ENCODE measurements at regions not wholly inside any gene's neighbourhood (a gene's known extent, or its start where the extent isn't known, plus 50 kb on each side); places are given as distances from the start of the nearest gene placed in this dataset.

DNA sequence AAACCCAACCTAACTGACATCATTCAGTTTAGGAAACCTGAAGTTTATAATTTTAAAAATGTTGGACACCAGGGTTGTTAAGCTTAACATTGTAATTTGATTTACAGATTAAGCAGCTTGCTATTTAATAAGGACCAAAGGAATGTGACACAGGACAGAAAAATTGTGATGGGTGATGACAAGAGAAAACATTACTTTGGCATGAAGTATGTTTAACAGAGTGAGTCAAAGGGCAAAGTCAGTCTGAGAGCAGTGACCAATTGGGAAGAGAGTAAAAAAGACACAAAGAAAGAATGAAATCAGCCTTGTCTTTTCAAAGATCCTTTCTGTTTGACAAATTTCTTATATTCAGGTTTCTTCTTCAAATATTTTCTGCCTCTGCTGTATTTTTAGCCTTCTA, 1301.6 kb downstream of the SI start:
- no peak for TF ChIP-seq JUND (IDR thresholded peaks at IDR 0.05)
- TF ChIP-seq, protein P1, sequence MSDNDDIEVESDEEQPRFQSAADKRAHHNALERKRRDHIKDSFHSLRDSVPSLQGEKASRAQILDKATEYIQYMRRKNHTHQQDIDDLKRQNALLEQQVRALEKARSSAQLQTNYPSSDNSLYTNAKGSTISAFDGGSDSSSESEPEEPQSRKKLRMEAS (IDR thresholded peaks at IDR 0.05), result no peak
- no peak for TF ChIP-seq TCF7L2 (IDR thresholded peaks at IDR 0.05; ENCODE audit: borderline replicate concordance, extremely low read depth, insufficient read depth, insufficient read length)
- TF ChIP-seq SRF (IDR thresholded peaks at IDR 0.05; ENCODE audit: low read depth), result no peak
- no peak for TF ChIP-seq CBX3 (IDR thresholded peaks at IDR 0.05; ENCODE audit: low read depth)
- TF ChIP-seq CEBPB (IDR thresholded peaks at IDR 0.05; ENCODE audit: low read depth), result no peak
- TF ChIP-seq ELF1 (IDR thresholded peaks at IDR 0.05; ENCODE audit: borderline replicate concordance, low read depth), result no peak
- TF ChIP-seq EGR1 (IDR thresholded peaks at IDR 0.05; ENCODE audit: low read depth), result no peak
- no peak overlapping the region for H3K4me3 ChIP-seq (replicated peaks in 1 of 2; ENCODE audit: low read depth in 1 of 2, low read length in 2 of 2)
- no peaks in the 10 kb centered on the region for H4K20me1 ChIP-seq (ENCODE audit: insufficient read depth)
- no TSS peak for BruUV-seq (replicated peaks)
- H3K79me2 ChIP-seq (ENCODE audit: insufficient read depth, low read length), result no peaks in the 10 kb centered on the region
- H3K4me1 ChIP-seq (ENCODE audit: control insufficient read depth in 1 of 2, insufficient read depth in 2 of 2, low read length in 2 of 2), result peaks cover 0 to 13% of the 10 kb centered on the region in 2 experiments; a peak in 2 of 4 replicates
- H3K9ac ChIP-seq (ENCODE audit: low read length), result no peak overlapping the region
- peak overlapping the region; percentile 88 for H2AFZ ChIP-seq (ENCODE audit: low read depth, low read length, poor library complexity, severe bottlenecking)
- no peaks in the 10 kb centered on the region for H3K27me3 ChIP-seq (ENCODE audit: insufficient read depth, low read length)
- H3K9me2 ChIP-seq (ENCODE audit: insufficient read depth), result no peaks in the 10 kb centered on the region
- no peak overlapping the region for H3K27ac ChIP-seq (ENCODE audit: low read depth, low read length)
- ATAC-seq (no peak), DNase-seq (ENCODE audit: low read depth, low spot score) (no peak)
- H3K36me3 ChIP-seq (ENCODE audit: control insufficient read depth in 1 of 2, insufficient read depth in 2 of 2, low read length in 2 of 2), result no peaks in the 10 kb centered on the region
- intact Hi-C loops (cut with micrococcal nuclease), result no loop called here
- no peaks in the 10 kb centered on the region for H3K9me3 ChIP-seq (ENCODE audit: control insufficient read depth in 1 of 2, insufficient read depth in 1 of 2, low read depth in 1 of 2, low read length in 2 of 2)
- no peak overlapping the region for H3K4me2 ChIP-seq (ENCODE audit: low read length)
- POLR2A ChIA-PET, result no interaction called here
- RAD21 ChIA-PET (ENCODE audit: low non-redundant PET in 1 of 2, low total read pairs in 2 of 2, uncharacterized antibody in 2 of 2, unreplicated experiment in 2 of 2), result no interaction called here
- CTCF ChIA-PET, result interaction anchor here (1.4 kb wide), 1 partner anchor 9 kb away, joined by 6 read pairs; no protein-coding TSS in a partner anchor

GRCh38 chr3:163773136-163773535, 1305.2 kb downstream of the SI start:
- no peaks in the 10 kb centered on the region for H3K36me3 ChIP-seq (ENCODE audit: control insufficient read depth in 1 of 2, insufficient read depth in 2 of 2, low read length in 2 of 2)
- H3K27me3 ChIP-seq (ENCODE audit: insufficient read depth, low read length), result no peaks in the 10 kb centered on the region
- BruUV-seq (replicated peaks), result no TSS peak
- ChIA-PET POLR2A (no interaction called here), CTCF (no interaction called here), RAD21 (ENCODE audit: low non-redundant PET in 1 of 2, low total read pairs in 2 of 2, uncharacterized antibody in 2 of 2, unreplicated experiment in 2 of 2) (no interaction called here)
- DNase-seq (ENCODE audit: low read depth, low spot score), result peak; percentile 24
- TF ChIP-seq ZFX (IDR thresholded peaks at IDR 0.05) (no peak), EZH2 (IDR thresholded peaks at IDR 0.05) (no peak), CEBPB (IDR thresholded peaks at IDR 0.05; ENCODE audit: low read depth) (no peak), RAD21 (IDR thresholded peaks at IDR 0.05; ENCODE audit: low read depth) (no peak), JUND (IDR thresholded peaks at IDR 0.05) (no peak), ATF3 (IDR thresholded peaks at IDR 0.05) (no peak), POLR2A (IDR thresholded peaks at IDR 0.05; ENCODE audit: borderline replicate concordance, extremely low read depth, insufficient read depth, insufficient read length) (no peak), TCF7L2 (IDR thresholded peaks at IDR 0.05; ENCODE audit: borderline replicate concordance, extremely low read depth, insufficient read depth, insufficient read length) (no peak), ZNF274 (IDR thresholded peaks at IDR 0.05; ENCODE audit: low read depth, low read length) (no peak), FOSL1 (IDR thresholded peaks at IDR 0.05; ENCODE audit: low read depth) (no peak), CBX3 (IDR thresholded peaks at IDR 0.05; ENCODE audit: low read depth) (no peak), ELF1 (IDR thresholded peaks at IDR 0.05; ENCODE audit: borderline replicate concordance, low read depth) (no peak), EGR1 (IDR thresholded peaks at IDR 0.05; ENCODE audit: low read depth) (no peak), EZH2phosphoT487 (IDR thresholded peaks at IDR 0.05; ENCODE audit: borderline replicate concordance) (no peak), ZBTB33 (IDR thresholded peaks at IDR 0.05; ENCODE audit: extremely low read depth, insufficient replicate concordance, low read length) (no peak)
- H3K9ac ChIP-seq (ENCODE audit: low read length), result no peak overlapping the region
- no peak overlapping the region for H3K4me3 ChIP-seq (replicated peaks in 1 of 2; ENCODE audit: low read depth in 1 of 2, low read length in 2 of 2)
- H3K9me2 ChIP-seq (ENCODE audit: insufficient read depth), result no peaks in the 10 kb centered on the region
- H3K9me3 ChIP-seq (ENCODE audit: control insufficient read depth in 1 of 2, insufficient read depth in 1 of 2, low read depth in 1 of 2, low read length in 2 of 2), result no peaks in the 10 kb centered on the region
- H4K20me1 ChIP-seq (ENCODE audit: insufficient read depth), result no peaks in the 10 kb centered on the region
- peak overlapping the region; percentile 20; the same call in 1 of the 2 replicates for H3K4me2 ChIP-seq (ENCODE audit: low read length)
- peak; percentile 50; the same call in 1 of the 2 replicates for ATAC-seq
- H3K4me1 ChIP-seq (ENCODE audit: control insufficient read depth in 1 of 2, insufficient read depth in 2 of 2, low read length in 2 of 2), result peaks cover 0 to 9% of the 10 kb centered on the region in 2 experiments; a peak in 2 of 4 replicates
- no peak overlapping the region for H2AFZ ChIP-seq (ENCODE audit: low read depth, low read length, poor library complexity, severe bottlenecking)
- H3K27ac ChIP-seq (ENCODE audit: low read depth, low read length), result no peak overlapping the region
- intact Hi-C loops (cut with micrococcal nuclease), result no loop called here
- no peaks in the 10 kb centered on the region for H3K79me2 ChIP-seq (ENCODE audit: insufficient read depth, low read length)

Measured in HCT116 (cell line).